SK-N-MC (cell line): ENCODE measurements at regions not wholly inside any gene's neighbourhood (a gene's known extent, or its start where the extent isn't known, plus 50 kb on each side); places are given as distances from the start of the nearest gene placed in this dataset.
A peak's percentile ranks its signal among the peaks of the same experiment; 100 is the strongest.

Experiments
- DNase-seq: peaks from one replicate; pipeline ENCODE4 v3.0.0-alpha.2; 2011; ENCODE audit warnings: low read depth, low spot score
- H3K27ac ChIP-seq: fragments of 200-600 bp; sonication (generic); 2 replicates; pipeline ENCODE4 v1.5.1; 2016; ENCODE audit warnings: mixed run types
- H3K36me3 ChIP-seq: fragments of 200-600 bp; sonication (generic); 2 replicates; pipeline ENCODE4 v1.6.1; 2017; ENCODE audit warnings: antibody characterized with exemption, low read length, mixed read lengths; ENCODE audit not compliant: insufficient read depth
- H3K4me3 ChIP-seq: fragments of 200-600 bp; sonication (generic); 2 replicates; pipeline ENCODE4 v1.5.1; 2016
- H3K9ac ChIP-seq: fragments of 200-600 bp; sonication (generic); 2 replicates; pipeline ENCODE4 v1.8.0; 2017; ENCODE audit warnings: mixed run types, mixed read lengths; ENCODE audit not compliant: insufficient read length
- H3K9me3 ChIP-seq: fragments of 200-600 bp; sonication (generic); 2 replicates; pipeline ENCODE4 v1.6.1; 2017; ENCODE audit warnings: low read depth, mild to moderate bottlenecking, antibody characterized with exemption, low read length, moderate library complexity, mixed read lengths
- EZH2 ChIP-seq: fragments of 200-600 bp; sonication (generic); IDR thresholded peaks from one replicate; pipeline ENCODE4 v1.6.1; 2017; ENCODE audit warnings: antibody characterized with exemption
- FOXP2 ChIP-seq: optimal IDR thresholded peaks from 2 replicates; pipeline ENCODE3; 2011; ENCODE audit warnings: mild to moderate bottlenecking, moderate library complexity; ENCODE audit not compliant: insufficient read depth; ENCODE audit errors: extremely low read length, control extremely low read depth
- POLR2AphosphoS5 ChIP-seq: IDR thresholded peaks from 2 replicates; pipeline ENCODE4 v1.6.1; 2012; ENCODE audit warnings: mild to moderate bottlenecking, low read depth, low read length, borderline replicate concordance

- DNase-seq, result no peak
- Histone ChIP-seq H3K9ac (no peak overlapping the region), H3K9me3 (no peaks in the 10 kb centered on the region), H3K36me3 (no peaks in the 10 kb centered on the region), H3K4me3 (no peak overlapping the region), H3K27ac (no peak overlapping the region)
- no peak for TF ChIP-seq EZH2
- TF ChIP-seq POLR2AphosphoS5, result no peak
- TF ChIP-seq FOXP2, result no peak
These were observed 190.0 kb upstream of the C14orf180 start for GRCh38 chr14:104389326-104390220.

GRCh38 chr14:104390221-104390931 lies 189.2 kb upstream of the C14orf180 start:
- H3K9ac ChIP-seq, result no peak overlapping the region
- no peak overlapping the region for H3K27ac ChIP-seq

GRCh38 chr14:104390941-104391901 lies 188.3 kb upstream of the C14orf180 start:
- no peak overlapping the region for H3K4me3 ChIP-seq
- no peak overlapping the region for H3K9ac ChIP-seq
- DNase-seq, result no peak
- TF ChIP-seq POLR2AphosphoS5 (no peak), EZH2 (peak; percentile 60)
- H3K27ac ChIP-seq, result no peak overlapping the region
- no peaks in the 10 kb centered on the region for H3K9me3 ChIP-seq
- no peaks in the 10 kb centered on the region for H3K36me3 ChIP-seq

More at GRCh38 chr14:104390221-104390931, 189.2 kb upstream of the C14orf180 start:
- H3K36me3 ChIP-seq, result no peaks in the 10 kb centered on the region
- TF ChIP-seq POLR2AphosphoS5 (no peak), EZH2 (peak; percentile 41)
- DNase-seq, result no peak
- H3K9me3 ChIP-seq, result no peaks in the 10 kb centered on the region
- H3K4me3 ChIP-seq, result no peak overlapping the region

GRCh38 chr14:104392001-104392395 lies 187.6 kb upstream of the C14orf180 start:
- Histone ChIP-seq H3K4me3 (no peak overlapping the region), H3K36me3 (no peaks in the 10 kb centered on the region), H3K9me3 (no peaks in the 10 kb centered on the region), H3K27ac (no peak overlapping the region), H3K9ac (no peak overlapping the region)
- no peak for TF ChIP-seq EZH2
- no peak for TF ChIP-seq POLR2AphosphoS5
- no peak for TF ChIP-seq FOXP2
- no peak for DNase-seq

GRCh38 chr14:104392396-104393198 lies 187.0 kb upstream of the C14orf180 start:
- Histone ChIP-seq H3K9ac (no peak overlapping the region), H3K4me3 (no peak overlapping the region), H3K27ac (no peak overlapping the region), H3K36me3 (no peaks in the 10 kb centered on the region), H3K9me3 (0 out of 2 replicates have a peak, but pooled peaks cover 3% of the 10 kb centered on the region)
- no peak for TF ChIP-seq FOXP2
- no peak for TF ChIP-seq POLR2AphosphoS5
- no peak for TF ChIP-seq EZH2
- no peak for DNase-seq

- H3K9me3 ChIP-seq, result 0 out of 2 replicates have a peak, but pooled peaks cover 3% of the 10 kb centered on the region
- H3K9ac ChIP-seq, result no peak overlapping the region
- H3K27ac ChIP-seq, result no peak overlapping the region
- no peak for DNase-seq
- H3K36me3 ChIP-seq, result no peaks in the 10 kb centered on the region
- H3K4me3 ChIP-seq, result no peak overlapping the region
- TF ChIP-seq POLR2AphosphoS5, result no peak
- TF ChIP-seq FOXP2, result no peak
- no peak for TF ChIP-seq EZH2
These were observed 186.2 kb upstream of the C14orf180 start for GRCh38 chr14:104393199-104393897.

GRCh38 chr14:104393898-104394381 lies 185.6 kb upstream of the C14orf180 start:
- no peak overlapping the region for H3K27ac ChIP-seq
- no peak overlapping the region for H3K9ac ChIP-seq
- DNase-seq, result no peak
- H3K9me3 ChIP-seq, result 0 out of 2 replicates have a peak, but pooled peaks cover 3% of the 10 kb centered on the region
- TF ChIP-seq FOXP2 (no peak), POLR2AphosphoS5 (no peak), EZH2 (no peak)
- no peaks in the 10 kb centered on the region for H3K36me3 ChIP-seq
- no peak overlapping the region for H3K4me3 ChIP-seq
